Stromal cell of bone marrow (primary cell): ENCODE measurements at regions not wholly inside any gene's neighbourhood (a gene's known extent, or its start where the extent isn't known, plus 50 kb on each side); places are given as distances from the start of the nearest gene placed in this dataset.
"Not testable (repeated sequence)": the region's sequence is repeated elsewhere in the genome, so short reads cannot be mapped to it uniquely, and the experiment has no call there.

ENCODE experiments used
- DNase-seq: peaks from one replicate; pipeline ENCODE4 v3.0.0-alpha.2; 2012; ENCODE audit warnings: low read depth

DNA sequence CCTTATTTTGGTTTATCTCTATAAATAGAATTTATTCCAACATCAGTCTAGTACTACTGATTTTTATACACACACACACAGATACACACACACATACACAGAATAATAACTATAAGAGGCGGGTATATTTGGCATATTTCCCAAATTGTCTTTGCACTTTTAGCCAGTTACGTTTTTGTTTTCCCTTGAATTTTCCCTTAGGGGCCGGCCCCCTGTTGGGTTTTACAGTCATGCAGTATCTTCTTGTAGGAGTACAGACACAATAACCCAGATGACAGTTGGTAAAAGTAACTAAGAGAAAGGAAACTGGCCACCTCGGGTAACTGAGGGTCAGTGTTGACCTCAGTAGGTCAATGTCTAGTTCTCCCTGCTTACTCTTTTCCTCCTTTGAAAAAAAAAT is 50.9 kb downstream of the DISP1 start:
- DNase-seq, result no peak

DNA sequence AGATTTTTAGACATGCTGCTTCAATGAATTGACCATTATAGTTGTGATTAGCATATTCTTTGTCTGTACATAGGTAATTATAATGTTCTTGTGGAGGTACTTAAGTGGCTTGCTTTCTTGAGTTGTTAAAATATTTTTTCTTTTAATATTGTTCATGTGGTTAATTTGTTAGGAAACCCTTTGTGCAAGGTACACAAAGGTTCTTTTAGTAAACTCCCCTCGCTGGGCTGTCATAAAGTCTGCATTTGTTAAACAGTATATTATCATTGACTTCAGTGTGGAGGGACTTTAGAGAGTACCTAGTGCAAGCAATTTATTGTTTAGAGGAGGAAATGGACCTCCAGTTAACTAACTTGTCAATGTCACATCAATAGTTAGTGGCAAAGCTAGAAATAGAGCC is 52.5 kb downstream of the DISP1 start:
- DNase-seq, result no peak

DNA sequence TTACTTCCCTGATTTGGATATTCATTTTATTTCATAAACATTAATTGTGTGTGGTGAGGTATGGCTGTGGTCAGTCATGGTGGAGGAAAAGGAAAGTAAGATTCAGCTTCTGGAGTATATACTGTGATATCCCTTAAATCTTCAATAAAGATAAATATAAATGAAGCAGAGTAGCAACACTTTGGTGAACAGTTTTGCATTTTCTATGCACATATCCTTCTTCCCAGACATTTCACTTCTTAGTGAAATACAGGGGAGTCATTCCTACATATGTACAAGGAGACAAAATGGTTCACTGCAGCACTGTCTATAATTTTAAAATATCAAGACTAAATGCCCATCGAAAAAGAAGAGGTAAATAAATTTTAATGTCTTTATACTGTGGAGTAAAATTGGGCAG is 61.3 kb downstream of the DISP1 start:
- DNase-seq, result no peak

GRCh38 chr1:222877854-222878253 is 63.0 kb downstream of the DISP1 start:
- peak; percentile 70 for DNase-seq

GRCh38 chr1:222880587-222880986 is 65.7 kb downstream of the DISP1 start:
- no peak for DNase-seq

GRCh38 chr1:222886194-222886854 is 71.5 kb downstream of the DISP1 start:
- DNase-seq, result no peak

- DNase-seq, result no peak
These were observed 72.1 kb downstream of the DISP1 start for GRCh38 chr1:222886878-222887351.

- DNase-seq, result no peak
These were observed 74.6 kb downstream of the DISP1 start for GRCh38 chr1:222889440-222889839.

GRCh38 chr1:222890716-222891115 is 75.9 kb downstream of the DISP1 start:
- no peak for DNase-seq

GRCh38 chr1:222891578-222891977 is 76.7 kb downstream of the DISP1 start:
- DNase-seq, result no peak

DNA sequence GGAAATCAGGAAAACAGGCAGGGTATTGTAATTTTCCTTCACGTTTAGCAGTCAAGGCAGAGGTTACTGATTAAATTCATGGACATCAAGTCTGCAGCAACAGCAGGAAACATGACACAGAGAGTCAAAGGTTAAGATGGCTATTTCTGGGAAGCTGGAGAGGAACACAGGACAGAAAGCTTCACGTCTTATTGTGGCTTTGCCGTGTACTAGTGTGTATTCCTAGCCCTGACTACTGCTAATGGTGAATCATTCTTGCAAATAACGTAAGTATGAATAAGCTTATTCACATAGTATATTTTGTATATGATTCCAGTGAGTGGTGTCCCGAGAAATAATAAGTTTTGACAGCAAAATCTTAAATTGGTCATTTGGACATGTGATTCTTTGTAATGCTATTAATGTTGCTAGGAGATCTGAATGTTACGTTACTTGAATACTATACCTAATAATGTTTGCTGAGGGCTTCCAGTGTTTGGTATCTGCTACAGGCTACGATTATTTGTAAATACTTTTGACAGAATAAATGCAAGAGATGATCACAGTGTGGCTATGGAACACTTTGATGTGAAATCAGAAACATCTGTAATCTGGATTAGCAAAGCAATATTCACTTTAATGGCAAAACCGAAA is 77.4 kb downstream of the DISP1 start:
- DNase-seq, result no peak

DNA sequence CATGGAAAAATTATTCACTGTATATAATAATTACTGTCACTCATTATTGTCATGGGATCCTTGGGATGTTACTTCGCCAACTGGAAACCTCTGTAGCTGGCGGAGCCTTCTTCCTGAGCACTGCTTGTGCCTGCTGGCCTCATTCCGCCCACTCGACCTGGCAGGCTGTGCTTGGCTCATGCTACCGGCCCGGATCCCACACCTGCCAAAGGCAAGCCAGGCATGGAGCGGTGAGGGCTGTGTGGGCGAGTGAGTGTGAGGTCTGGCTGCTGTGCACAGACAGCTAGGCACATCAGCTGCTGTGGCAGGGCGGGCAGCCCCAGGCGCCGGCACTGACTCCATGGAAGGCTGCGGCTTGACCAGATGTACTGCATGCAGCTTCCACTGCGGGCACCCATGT is 78.4 kb downstream of the DISP1 start:
- no peak for DNase-seq

DNA sequence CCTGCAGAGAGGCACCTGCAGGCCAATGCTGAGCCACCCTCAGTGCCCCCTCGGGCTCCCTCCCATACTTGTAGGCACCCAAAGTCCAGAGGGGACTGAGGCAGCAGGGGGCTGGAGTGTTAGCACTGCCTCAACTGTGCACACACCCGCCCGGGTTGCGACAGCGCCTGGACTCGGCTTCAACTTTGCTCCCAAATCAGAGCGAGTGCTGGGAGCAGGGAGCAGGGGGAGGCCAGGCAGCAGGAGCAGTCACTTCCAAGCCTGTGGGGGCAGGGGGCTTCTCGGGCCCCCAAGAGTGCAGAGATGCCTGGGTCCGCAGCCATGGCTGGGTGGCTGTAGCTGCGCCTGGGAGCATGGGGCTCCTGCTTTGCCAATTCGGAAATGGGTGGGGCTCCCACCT is 79.5 kb downstream of the DISP1 start:
- DNase-seq, result no peak

DNA sequence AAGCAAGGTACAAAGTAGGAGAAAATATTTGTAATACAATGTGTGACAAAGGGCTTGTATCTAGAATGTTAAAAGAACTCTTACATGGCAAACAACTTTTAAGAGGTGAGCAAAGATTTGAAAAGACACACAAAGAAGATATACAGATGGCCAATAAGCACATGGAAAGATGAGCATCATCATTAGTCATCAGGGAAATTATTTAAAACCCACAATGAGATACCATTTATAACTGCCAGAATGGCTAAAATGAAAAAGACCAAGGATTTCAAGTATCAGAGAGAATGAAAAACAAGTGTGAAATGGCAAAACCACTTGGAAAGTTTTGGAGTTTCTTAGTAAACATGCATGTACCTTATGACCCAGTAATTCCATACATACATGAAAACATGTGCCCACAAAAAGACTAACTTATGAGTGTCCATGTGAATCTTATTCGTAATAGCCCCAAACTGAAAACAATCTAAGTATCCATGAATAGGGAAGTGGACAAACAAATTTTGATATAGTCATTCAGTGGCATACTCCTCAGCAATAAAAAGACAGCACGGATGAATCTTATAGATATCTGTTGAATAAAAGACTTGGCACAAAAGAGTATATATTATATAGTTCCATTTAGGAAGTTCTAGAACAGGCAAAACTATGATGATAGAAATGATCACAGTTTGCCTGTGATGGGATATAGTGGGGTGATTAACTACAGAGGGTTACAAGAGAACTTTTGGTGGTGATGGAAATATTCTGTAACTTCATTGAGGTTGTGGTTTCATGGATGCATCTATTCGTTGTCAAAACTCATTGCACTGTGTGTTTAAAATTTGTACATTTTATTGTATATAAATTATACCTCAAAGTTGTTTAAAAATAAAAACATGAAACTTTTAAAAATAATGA is 82.0 kb downstream of the DISP1 start:
- no peak for DNase-seq

- DNase-seq, result no peak
These were observed 82.8 kb downstream of the DISP1 start for GRCh38 chr1:222897527-222898190.

DNA sequence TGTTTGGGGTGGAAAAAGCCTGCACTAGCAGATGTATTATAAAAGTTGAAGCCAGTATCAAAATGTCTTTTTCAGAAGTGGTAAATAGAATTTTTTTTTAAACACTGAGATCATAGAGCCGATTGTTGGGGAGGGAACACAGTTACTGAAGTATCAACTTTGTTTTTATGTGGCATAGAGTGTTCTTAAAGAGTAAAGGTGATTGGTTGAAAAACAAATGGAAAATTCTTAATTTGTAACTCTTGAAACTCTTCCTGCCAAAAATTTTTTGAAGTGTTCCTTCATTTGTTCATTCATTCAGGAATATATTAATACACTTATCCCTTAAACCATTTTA is 83.3 kb downstream of the DISP1 start:
- no peak for DNase-seq

- DNase-seq, result no peak
These were observed 84.6 kb downstream of the DISP1 start for GRCh38 chr1:222899471-222899870.

DNA sequence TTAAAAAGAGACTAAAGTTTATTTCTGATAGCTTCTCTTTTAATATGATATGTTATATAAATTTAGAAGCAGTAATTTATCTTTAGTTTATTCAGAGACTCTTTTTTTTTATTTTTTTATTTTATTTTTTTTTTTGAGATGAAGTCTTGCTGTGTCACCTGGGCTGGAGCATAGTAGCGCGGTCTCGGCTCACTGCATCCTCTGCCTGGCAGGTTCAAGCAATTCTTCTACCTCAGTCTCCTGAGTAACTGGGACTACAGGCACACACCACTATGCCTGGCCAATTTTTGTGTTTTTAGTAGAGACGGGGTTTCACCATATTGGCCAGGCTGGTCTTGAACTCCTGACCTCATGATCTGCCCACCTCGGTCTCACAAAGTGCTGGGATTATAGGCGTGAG is 89.6 kb downstream of the DISP1 start:
- DNase-seq, result no peak

DNA sequence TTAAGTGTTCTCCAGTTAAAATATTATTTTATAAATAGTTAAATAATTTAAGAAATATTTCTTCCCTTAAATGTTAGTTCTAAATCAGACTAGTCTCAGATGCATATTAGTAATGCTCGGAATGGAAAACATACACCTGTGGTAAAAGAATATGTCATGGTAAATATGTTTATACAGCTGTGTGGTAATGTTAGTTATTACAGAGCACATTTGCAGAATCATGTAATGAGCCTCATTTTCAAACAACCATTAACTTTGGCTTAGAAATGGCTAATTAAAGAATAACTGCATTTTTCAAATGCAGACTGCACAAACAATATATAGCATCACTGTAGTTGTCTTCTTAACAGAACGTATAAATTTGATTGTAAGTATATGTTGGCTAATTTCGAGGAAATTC is 90.3 kb downstream of the DISP1 start:
- DNase-seq, result no peak

GRCh38 chr1:222906271-222906739 is 91.5 kb downstream of the DISP1 start:
- not testable (repeated sequence) for DNase-seq

DNA sequence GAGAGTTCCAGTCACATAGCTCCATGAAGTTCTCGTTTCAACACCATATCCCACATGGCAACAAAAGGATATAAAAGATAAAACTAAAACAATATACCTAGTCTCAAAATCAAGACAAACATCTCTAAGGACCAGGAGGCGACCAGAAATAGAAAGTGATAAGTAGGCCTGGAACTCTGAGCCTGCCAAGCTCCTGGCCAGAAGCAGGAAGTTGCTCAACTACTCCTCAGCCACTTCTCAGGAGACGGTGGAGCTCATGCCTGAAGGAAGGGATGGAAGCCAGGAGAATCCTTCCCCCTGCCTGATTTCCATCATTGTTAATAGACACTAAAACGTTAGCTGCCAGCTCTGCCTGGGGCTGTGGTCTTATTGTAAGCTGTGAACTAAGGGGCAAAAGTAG is 94.7 kb downstream of the DISP1 start:
- DNase-seq, result peak; percentile 52

- DNase-seq, result no peak
These were observed 95.9 kb downstream of the DISP1 start for GRCh38 chr1:222910699-222911098.
